A549 (cell line): ENCODE measurements at regions not wholly inside any gene's neighbourhood (a gene's known extent, or its start where the extent isn't known, plus 50 kb on each side); places are given as distances from the start of the nearest gene placed in this dataset.

Experiments used
- POLR2A ChIP-seq: IDR thresholded peaks from 2 replicates; pipeline ENCODE4 v1.6.1; 2012; ENCODE audit warnings: mild to moderate bottlenecking, low read length
- RAD21 ChIP-seq, 2 experiments: fragments of >200 bp in 1 of 2; sonication (Bioruptor Twin) in 1 of 2; formaldehyde crosslinking in 1 of 2; IDR thresholded peaks in 1 of 2; conservative IDR thresholded peaks in 1 of 2; 2 replicates in 1 of 2; 3 replicates in 1 of 2; pipeline ENCODE4 v1.6.1; 2012 to 2018; ENCODE audit warnings: inconsistent platforms in 1 of 2
- TF ChIP-seq, protein P1 (sequence below): fragments of 200-600 bp; sonication (generic); IDR thresholded peaks from 2 replicates; pipeline ENCODE4 v1.6.1; 2016; ENCODE audit warnings: antibody characterized with exemption, mild to moderate bottlenecking, moderate library complexity
- TF ChIP-seq, protein P2 (sequence below): fragments of >200 bp; sonication (Bioruptor Twin); formaldehyde crosslinking; IDR thresholded peaks from 3 replicates; pipeline ENCODE4 v1.5.1; 2016

DNA sequence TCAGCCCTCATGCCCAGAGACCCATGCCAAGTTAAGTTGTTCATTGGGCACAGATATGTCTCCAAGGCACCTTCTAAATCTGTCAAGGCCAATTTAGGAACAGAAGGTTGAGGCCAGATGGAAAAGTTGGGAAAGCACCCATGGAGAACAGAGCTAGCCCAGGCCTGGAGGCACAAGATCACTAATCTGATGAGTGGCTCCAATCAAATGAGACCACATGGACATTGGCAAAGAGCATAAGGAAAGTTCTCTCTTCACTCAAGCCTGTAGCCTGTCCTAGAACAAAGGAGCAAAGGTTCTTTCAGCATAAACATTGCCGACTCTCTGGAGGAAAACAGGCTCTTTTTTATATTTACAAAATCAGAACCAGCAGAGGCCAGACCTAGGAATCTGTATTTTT, 154.8 kb downstream of the RNF152 start:
- TF ChIP-seq, protein P1, sequence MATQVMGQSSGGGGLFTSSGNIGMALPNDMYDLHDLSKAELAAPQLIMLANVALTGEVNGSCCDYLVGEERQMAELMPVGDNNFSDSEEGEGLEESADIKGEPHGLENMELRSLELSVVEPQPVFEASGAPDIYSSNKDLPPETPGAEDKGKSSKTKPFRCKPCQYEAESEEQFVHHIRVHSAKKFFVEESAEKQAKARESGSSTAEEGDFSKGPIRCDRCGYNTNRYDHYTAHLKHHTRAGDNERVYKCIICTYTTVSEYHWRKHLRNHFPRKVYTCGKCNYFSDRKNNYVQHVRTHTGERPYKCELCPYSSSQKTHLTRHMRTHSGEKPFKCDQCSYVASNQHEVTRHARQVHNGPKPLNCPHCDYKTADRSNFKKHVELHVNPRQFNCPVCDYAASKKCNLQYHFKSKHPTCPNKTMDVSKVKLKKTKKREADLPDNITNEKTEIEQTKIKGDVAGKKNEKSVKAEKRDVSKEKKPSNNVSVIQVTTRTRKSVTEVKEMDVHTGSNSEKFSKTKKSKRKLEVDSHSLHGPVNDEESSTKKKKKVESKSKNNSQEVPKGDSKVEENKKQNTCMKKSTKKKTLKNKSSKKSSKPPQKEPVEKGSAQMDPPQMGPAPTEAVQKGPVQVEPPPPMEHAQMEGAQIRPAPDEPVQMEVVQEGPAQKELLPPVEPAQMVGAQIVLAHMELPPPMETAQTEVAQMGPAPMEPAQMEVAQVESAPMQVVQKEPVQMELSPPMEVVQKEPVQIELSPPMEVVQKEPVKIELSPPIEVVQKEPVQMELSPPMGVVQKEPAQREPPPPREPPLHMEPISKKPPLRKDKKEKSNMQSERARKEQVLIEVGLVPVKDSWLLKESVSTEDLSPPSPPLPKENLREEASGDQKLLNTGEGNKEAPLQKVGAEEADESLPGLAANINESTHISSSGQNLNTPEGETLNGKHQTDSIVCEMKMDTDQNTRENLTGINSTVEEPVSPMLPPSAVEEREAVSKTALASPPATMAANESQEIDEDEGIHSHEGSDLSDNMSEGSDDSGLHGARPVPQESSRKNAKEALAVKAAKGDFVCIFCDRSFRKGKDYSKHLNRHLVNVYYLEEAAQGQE: no peak
- TF ChIP-seq RAD21 (conservative IDR thresholded peaks at IDR 0.05 in 1 of 2, IDR thresholded peaks at IDR 0.05 in 1 of 2) (no peak), POLR2A (no peak)
- TF ChIP-seq, protein P2, sequence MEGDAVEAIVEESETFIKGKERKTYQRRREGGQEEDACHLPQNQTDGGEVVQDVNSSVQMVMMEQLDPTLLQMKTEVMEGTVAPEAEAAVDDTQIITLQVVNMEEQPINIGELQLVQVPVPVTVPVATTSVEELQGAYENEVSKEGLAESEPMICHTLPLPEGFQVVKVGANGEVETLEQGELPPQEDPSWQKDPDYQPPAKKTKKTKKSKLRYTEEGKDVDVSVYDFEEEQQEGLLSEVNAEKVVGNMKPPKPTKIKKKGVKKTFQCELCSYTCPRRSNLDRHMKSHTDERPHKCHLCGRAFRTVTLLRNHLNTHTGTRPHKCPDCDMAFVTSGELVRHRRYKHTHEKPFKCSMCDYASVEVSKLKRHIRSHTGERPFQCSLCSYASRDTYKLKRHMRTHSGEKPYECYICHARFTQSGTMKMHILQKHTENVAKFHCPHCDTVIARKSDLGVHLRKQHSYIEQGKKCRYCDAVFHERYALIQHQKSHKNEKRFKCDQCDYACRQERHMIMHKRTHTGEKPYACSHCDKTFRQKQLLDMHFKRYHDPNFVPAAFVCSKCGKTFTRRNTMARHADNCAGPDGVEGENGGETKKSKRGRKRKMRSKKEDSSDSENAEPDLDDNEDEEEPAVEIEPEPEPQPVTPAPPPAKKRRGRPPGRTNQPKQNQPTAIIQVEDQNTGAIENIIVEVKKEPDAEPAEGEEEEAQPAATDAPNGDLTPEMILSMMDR: no peak
